HTR-8/SVneo (cell line): ENCODE measurements at regions not wholly inside any gene's neighbourhood (a gene's known extent, or its start where the extent isn't known, plus 50 kb on each side); places are given as distances from the start of the nearest gene placed in this dataset.

Experiments used
- DNase-seq: peaks from one replicate; pipeline ENCODE4 v3.0.0; 2011; ENCODE audit warnings: low spot score, mixed read lengths; ENCODE audit not compliant: insufficient read length
- FAIRE-seq: peaks from 2 replicates; lab custom pipeline; 2011; peaks lifted over from hg19 to GRCh38; lab: Jason Lieb, UNC

GRCh38 chr19:30082168-30082567 lies 140.1 kb downstream of the URI1 start:
- DNase-seq (no peak), FAIRE-seq (no peak)

- DNase-seq (no peak), FAIRE-seq (no peak)
These were observed 140.6 kb downstream of the URI1 start for GRCh38 chr19:30082611-30083010.

- FAIRE-seq = no peak
These were observed 141.2 kb downstream of the URI1 start for GRCh38 chr19:30083125-30083681.

GRCh38 chr19:30083701-30084156 lies 141.7 kb downstream of the URI1 start:
- FAIRE-seq = no peak
- DNase-seq = no peak

More at GRCh38 chr19:30083125-30083681, 141.2 kb downstream of the URI1 start:
- DNase-seq = no peak

GRCh38 chr19:30084390-30084819 lies 142.4 kb downstream of the URI1 start:
- no peak for FAIRE-seq
- DNase-seq = no peak

GRCh38 chr19:30085394-30085793 lies 143.4 kb downstream of the URI1 start:
- no peak for FAIRE-seq
- peak; percentile 17 for DNase-seq

GRCh38 chr19:30086220-30086619 lies 144.2 kb downstream of the URI1 start:
- FAIRE-seq = no peak
- no peak for DNase-seq

- FAIRE-seq (no peak), DNase-seq (no peak)
These were observed 144.9 kb downstream of the URI1 start for GRCh38 chr19:30086916-30087315.

- DNase-seq = no peak
- no peak for FAIRE-seq
These were observed 145.5 kb downstream of the URI1 start for GRCh38 chr19:30087381-30088138.

- no peak for DNase-seq
- FAIRE-seq = no peak
These were observed 146.5 kb downstream of the URI1 start for GRCh38 chr19:30088567-30088966.

GRCh38 chr19:30089086-30089665 lies 147.1 kb downstream of the URI1 start:
- FAIRE-seq = no peak
- DNase-seq = no peak

GRCh38 chr19:30090476-30090875 lies 148.4 kb downstream of the URI1 start:
- DNase-seq (no peak), FAIRE-seq (no peak)

- FAIRE-seq (no peak), DNase-seq (no peak)
These were observed 148.9 kb downstream of the URI1 start for GRCh38 chr19:30090963-30091362.

- FAIRE-seq (no peak), DNase-seq (no peak)
These were observed 149.4 kb downstream of the URI1 start for GRCh38 chr19:30091456-30091855.

- no peak for DNase-seq
- FAIRE-seq = no peak
These were observed 149.8 kb downstream of the URI1 start for GRCh38 chr19:30091856-30092255.

GRCh38 chr19:30092721-30093569 lies 150.9 kb downstream of the URI1 start:
- DNase-seq (no peak), FAIRE-seq (no peak)

- FAIRE-seq = no peak
- no peak for DNase-seq
These were observed 152.1 kb downstream of the URI1 start for GRCh38 chr19:30093966-30094755.

GRCh38 chr19:30094756-30095140 lies 152.7 kb downstream of the URI1 start:
- no peak for FAIRE-seq
- no peak for DNase-seq

GRCh38 chr19:30095171-30095570 lies 153.1 kb downstream of the URI1 start:
- DNase-seq (no peak), FAIRE-seq (no peak)
